CD4-positive, alpha-beta T cell (primary cell): ENCODE measurements at regions not wholly inside any gene's neighbourhood (a gene's known extent, or its start where the extent isn't known, plus 50 kb on each side); places are given as distances from the start of the nearest gene placed in this dataset.

Source experiments
- ATAC-seq: fragments of 200-7000 bp; cut with Tn5 transposase; one replicate; pipeline ENCODE4 v1.10.0; 2022; ENCODE audit warnings: mild to moderate bottlenecking; ENCODE audit not compliant: poor library complexity
- CTCF ChIA-PET: fragments of 350-600 bp; sonication (Branson Sonifier 250); formaldehyde crosslinking; loops from one replicate; lab custom pipeline; 2021; ENCODE audit warnings: antibody characterized with exemption, inconsistent platforms; lab: Charles Lee
- POLR2A ChIA-PET: fragments of 350-600 bp; sonication (Branson Sonifier 250); formaldehyde crosslinking; loops from one replicate; lab custom pipeline; 2021; ENCODE audit warnings: antibody characterized with exemption, inconsistent platforms; lab: Charles Lee
- DNase-seq, 14 experiments: peaks; one replicate each; pipeline ENCODE4 v3.0.0-alpha.2; 2013 to 2020; ENCODE audit warnings: mixed read lengths in 2 of 14
- H3K27ac ChIP-seq, 2 donors: one replicate each; pipeline versions ENCODE4 v1.5.1 to v1.7.0; 2013; ENCODE audit warnings: low read length in 2 of 2, low read depth in 1 of 2, mild to moderate bottlenecking in 1 of 2
- H3K27me3 ChIP-seq, 2 experiments: 1 replicate in 1 of 2; 2 replicates in 1 of 2; pipeline versions ENCODE4 v1.6.1 to v1.7.0; 2013; ENCODE audit warnings: low read length in 2 of 2, control low read depth in 1 of 2, mild to moderate bottlenecking in 1 of 2, moderate library complexity in 1 of 2; ENCODE audit not compliant: insufficient read depth in 2 of 2, control insufficient read depth in 1 of 2
- H3K36me3 ChIP-seq: one replicate; pipeline ENCODE4 v1.6.1; 2013; ENCODE audit warnings: low read length, control low read depth; ENCODE audit not compliant: insufficient read depth
- H3K4me1 ChIP-seq: one replicate; pipeline ENCODE4 v1.6.1; 2013; ENCODE audit warnings: low read length, control low read depth; ENCODE audit not compliant: insufficient read depth
- H3K4me3 ChIP-seq: one replicate; pipeline ENCODE4 v1.5.1; 2013; ENCODE audit warnings: mild to moderate bottlenecking, low read length, moderate library complexity
- H3K9me3 ChIP-seq, 2 experiments: 1 replicate in 1 of 2; 2 replicates in 1 of 2; pipeline versions ENCODE4 v1.6.1 to v1.7.0; 2013; ENCODE audit warnings: low read length in 2 of 2, mild to moderate bottlenecking in 2 of 2, control low read depth in 1 of 2, moderate library complexity in 1 of 2; ENCODE audit not compliant: control insufficient read depth in 1 of 2, insufficient read depth in 1 of 2
- H3K27ac Mint-ChIP-seq: one replicate; pipeline ENCODE4 v1.8.0; 2020; ENCODE audit warnings: mixed read lengths
- H3K27me3 Mint-ChIP-seq: one replicate; pipeline ENCODE4 v1.8.0; 2021; ENCODE audit warnings: mixed read lengths
- H3K36me3 Mint-ChIP-seq: one replicate; pipeline ENCODE4 v1.8.0; 2021; ENCODE audit warnings: low read depth, mixed read lengths
- H3K4me1 Mint-ChIP-seq: one replicate; pipeline ENCODE4 v1.8.0; 2021; ENCODE audit warnings: low read depth, mixed read lengths
- H3K4me3 Mint-ChIP-seq: one replicate; pipeline ENCODE4 v1.8.0; 2020; ENCODE audit warnings: mild to moderate bottlenecking, mixed read lengths
- H3K9me3 Mint-ChIP-seq: one replicate; pipeline ENCODE4 v1.8.0; 2020; ENCODE audit warnings: mixed read lengths
- intact Hi-C, 2 experiments: fragments of 100-400 bp; cut with DNase I in 1 of 2; cut with micrococcal nuclease in 1 of 2; formaldehyde crosslinking; loops; one replicate each; pipeline versions ENCODE4 v1.15.1 to v1.9.0; 2023 to 2025; cut with DNase I, micrococcal nuclease
- TF ChIP-seq, protein P1 (sequence below): fragments of 200-600 bp; IDR thresholded peaks from one replicate; pipeline ENCODE4 v1.8.0; 2022; ENCODE audit warnings: antibody characterized with exemption, mild to moderate bottlenecking

DNA sequence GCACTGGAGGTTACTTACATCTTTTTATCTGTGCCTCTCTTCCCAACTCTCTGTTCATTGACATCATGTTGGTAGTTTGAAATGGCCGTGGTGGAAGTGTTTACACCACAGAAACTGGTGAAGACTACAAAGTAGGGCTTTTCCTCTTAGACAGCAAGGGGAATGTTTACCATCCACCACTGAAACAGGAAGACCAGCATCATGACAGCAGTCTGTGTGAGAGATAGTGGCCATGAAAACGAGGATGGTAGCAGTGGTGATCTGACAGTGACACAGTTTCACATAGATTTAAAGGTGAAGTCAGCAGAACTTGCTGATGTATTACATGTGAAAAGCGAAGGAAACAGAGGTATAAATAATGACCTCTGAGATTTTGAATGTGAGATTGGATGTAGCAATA lies 115.7 kb downstream of the CCDC71L start:
- Histone ChIP-seq H3K36me3 (no peaks in the 10 kb centered on the region), H3K4me1 (no peaks in the 10 kb centered on the region), H3K27ac (no peak overlapping the region), H3K27me3 (no peaks in the 10 kb centered on the region), H3K4me3 (no peak overlapping the region), H3K9me3 (no peaks in the 10 kb centered on the region)
- peaks cover 6% of the 10 kb centered on the region for H3K4me1 Mint-ChIP-seq
- H3K4me3 Mint-ChIP-seq: no peak overlapping the region
- H3K36me3 Mint-ChIP-seq: no peaks in the 10 kb centered on the region
- TF ChIP-seq, protein P1, sequence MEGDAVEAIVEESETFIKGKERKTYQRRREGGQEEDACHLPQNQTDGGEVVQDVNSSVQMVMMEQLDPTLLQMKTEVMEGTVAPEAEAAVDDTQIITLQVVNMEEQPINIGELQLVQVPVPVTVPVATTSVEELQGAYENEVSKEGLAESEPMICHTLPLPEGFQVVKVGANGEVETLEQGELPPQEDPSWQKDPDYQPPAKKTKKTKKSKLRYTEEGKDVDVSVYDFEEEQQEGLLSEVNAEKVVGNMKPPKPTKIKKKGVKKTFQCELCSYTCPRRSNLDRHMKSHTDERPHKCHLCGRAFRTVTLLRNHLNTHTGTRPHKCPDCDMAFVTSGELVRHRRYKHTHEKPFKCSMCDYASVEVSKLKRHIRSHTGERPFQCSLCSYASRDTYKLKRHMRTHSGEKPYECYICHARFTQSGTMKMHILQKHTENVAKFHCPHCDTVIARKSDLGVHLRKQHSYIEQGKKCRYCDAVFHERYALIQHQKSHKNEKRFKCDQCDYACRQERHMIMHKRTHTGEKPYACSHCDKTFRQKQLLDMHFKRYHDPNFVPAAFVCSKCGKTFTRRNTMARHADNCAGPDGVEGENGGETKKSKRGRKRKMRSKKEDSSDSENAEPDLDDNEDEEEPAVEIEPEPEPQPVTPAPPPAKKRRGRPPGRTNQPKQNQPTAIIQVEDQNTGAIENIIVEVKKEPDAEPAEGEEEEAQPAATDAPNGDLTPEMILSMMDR: no peak
- no peak for DNase-seq
- H3K27ac Mint-ChIP-seq: no peak overlapping the region
- intact Hi-C loops: no loop called here
- no peaks in the 10 kb centered on the region for H3K27me3 Mint-ChIP-seq
- POLR2A ChIA-PET: no interaction called here
- H3K9me3 Mint-ChIP-seq: no peaks in the 10 kb centered on the region
- ATAC-seq: no peak
- CTCF ChIA-PET: no interaction called here

DNA sequence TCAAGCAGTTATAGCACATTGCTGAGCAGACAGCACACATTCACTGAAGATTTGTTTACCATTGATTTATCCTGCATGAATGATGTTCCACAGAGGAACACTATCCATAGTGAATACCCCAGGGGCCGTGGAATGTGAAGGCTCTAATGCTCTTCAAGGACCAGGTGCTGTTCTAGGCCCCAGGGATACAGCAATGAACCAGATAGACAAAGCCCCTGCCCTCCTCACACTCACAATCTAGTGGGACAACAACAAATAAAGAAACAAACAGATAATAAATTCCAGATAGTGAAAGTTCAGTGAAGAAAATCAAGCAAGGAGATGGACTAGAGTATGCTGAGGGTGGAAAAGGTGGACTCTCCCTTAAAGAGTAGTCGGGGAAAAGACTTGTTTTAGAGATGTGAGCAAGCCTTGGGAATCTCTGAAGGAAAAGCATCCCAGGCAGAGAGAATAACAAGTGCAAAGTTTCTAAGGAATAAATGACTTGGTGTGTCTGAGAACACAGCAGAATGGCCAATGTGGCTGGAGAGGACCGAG lies 117.7 kb downstream of the CCDC71L start:
- H3K9me3 ChIP-seq: no peaks in the 10 kb centered on the region
- ATAC-seq: no peak
- ChIA-PET CTCF (interaction anchor here (0.6 to 2.0 kb wide), 3 partner anchors 98 to 366 kb away, joined by 3 to 10 read pairs (median 3); no protein-coding TSS in a partner anchor), POLR2A (no interaction called here)
- Mint-ChIP-seq H3K4me3 (no peak overlapping the region), H3K36me3 (no peaks in the 10 kb centered on the region), H3K27ac (no peak overlapping the region), H3K9me3 (no peaks in the 10 kb centered on the region), H3K4me1 (peaks cover 6% of the 10 kb centered on the region), H3K27me3 (no peaks in the 10 kb centered on the region)
- no peak overlapping the region for H3K27ac ChIP-seq
- no peaks in the 10 kb centered on the region for H3K27me3 ChIP-seq
- H3K4me3 ChIP-seq: no peak overlapping the region
- TF ChIP-seq, protein P1: no peak
- intact Hi-C loops: loop anchor here in 1 of 2 experiments (2.0 kb wide), 1 partner anchor 194 kb away; no protein-coding TSS in a partner anchor
- no peaks in the 10 kb centered on the region for H3K4me1 ChIP-seq
- H3K36me3 ChIP-seq: no peaks in the 10 kb centered on the region
- no peak for DNase-seq

DNA sequence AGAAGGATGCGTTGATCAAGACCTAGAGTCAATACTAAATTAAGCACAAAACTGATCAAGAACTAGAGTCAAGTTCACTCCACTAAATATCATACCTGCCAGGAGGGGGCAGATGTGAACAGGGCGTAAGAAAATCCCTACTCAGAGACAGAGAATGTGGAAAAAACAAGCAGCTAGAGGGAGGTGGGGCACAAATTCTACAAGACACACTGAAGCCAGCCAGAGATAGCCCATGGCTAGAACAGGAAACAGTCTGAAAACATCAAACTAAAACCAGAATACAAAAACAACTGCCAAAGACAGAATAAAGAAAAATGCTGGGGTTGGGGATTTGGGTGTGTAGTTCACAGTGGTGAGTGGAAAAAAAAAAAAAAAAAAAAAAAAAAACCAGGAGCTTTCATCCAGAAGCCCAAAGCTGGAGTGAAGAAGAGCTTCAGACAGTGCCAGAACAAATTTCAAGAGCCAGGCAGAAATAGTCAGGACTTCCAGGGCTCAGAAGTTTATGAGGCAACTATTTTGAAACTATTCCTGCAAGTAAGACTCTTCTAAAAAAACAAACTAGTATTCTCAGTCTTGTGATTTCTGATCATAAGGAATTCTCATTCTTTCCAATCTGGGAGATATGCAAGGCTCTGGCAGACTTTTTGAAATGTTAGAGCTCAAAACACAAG lies 118.3 kb downstream of the CCDC71L start:
- TF ChIP-seq, protein P1: peak; percentile 47
- Histone ChIP-seq H3K27me3 (no peaks in the 10 kb centered on the region), H3K4me3 (no peak overlapping the region), H3K27ac (no peak overlapping the region), H3K9me3 (no peaks in the 10 kb centered on the region), H3K36me3 (no peaks in the 10 kb centered on the region), H3K4me1 (no peaks in the 10 kb centered on the region)
- H3K9me3 Mint-ChIP-seq: no peaks in the 10 kb centered on the region
- ChIA-PET CTCF (interaction anchor here (0.6 to 2.0 kb wide), 3 partner anchors 98 to 366 kb away, joined by 3 to 10 read pairs (median 3); no protein-coding TSS in a partner anchor), POLR2A (no interaction called here)
- ATAC-seq: peak; percentile 60
- no peak overlapping the region for H3K27ac Mint-ChIP-seq
- H3K4me1 Mint-ChIP-seq: peaks cover 6% of the 10 kb centered on the region
- H3K4me3 Mint-ChIP-seq: no peak overlapping the region
- H3K36me3 Mint-ChIP-seq: no peaks in the 10 kb centered on the region
- H3K27me3 Mint-ChIP-seq: no peaks in the 10 kb centered on the region
- peak in 9 of 14 experiments; percentile 2 to 64 (median 8) for DNase-seq
- intact Hi-C loops: loop anchor here (1.0 to 2.0 kb wide), 2 partner anchors 194 kb away; no protein-coding TSS in a partner anchor
